ENCODE measurements at regions not wholly inside any gene's neighbourhood (a gene's known extent, or its start where the extent isn't known, plus 50 kb on each side); places are given as distances from the start of the nearest gene placed in this dataset.

DNA sequence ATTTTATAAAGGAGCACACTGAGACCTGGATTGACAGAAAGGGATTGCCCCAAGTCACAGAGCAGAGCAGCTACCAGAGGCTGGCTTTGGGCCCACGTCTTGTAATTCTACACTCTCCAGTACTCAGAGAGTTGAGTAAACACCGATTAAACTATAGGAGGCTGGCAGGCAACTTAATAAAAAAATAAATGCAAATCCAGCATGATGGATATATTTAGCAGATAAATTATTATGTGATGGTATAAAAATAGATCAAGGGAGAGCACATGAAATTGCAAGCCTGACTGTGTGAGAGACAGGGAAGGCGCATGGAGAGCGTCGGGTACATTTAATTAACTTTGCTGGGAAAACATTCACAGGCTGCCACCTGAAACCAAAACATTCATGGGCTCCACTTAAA is 87.7 kb upstream of the CCL2 start:
- POLR2A ChIA-PET, result no interaction called here
- DNase-seq (ENCODE audit: low read depth, low spot score) (no peak), FAIRE-seq (no peak)
- no peak for TF ChIP-seq POLR2A (IDR thresholded peaks at IDR 0.05; ENCODE audit: low read depth, low read length)
- no peak for TF ChIP-seq POLR2AphosphoS5 (IDR thresholded peaks at IDR 0.05; ENCODE audit: insufficient read depth, low read depth, low read length)
- TF ChIP-seq, protein P1, sequence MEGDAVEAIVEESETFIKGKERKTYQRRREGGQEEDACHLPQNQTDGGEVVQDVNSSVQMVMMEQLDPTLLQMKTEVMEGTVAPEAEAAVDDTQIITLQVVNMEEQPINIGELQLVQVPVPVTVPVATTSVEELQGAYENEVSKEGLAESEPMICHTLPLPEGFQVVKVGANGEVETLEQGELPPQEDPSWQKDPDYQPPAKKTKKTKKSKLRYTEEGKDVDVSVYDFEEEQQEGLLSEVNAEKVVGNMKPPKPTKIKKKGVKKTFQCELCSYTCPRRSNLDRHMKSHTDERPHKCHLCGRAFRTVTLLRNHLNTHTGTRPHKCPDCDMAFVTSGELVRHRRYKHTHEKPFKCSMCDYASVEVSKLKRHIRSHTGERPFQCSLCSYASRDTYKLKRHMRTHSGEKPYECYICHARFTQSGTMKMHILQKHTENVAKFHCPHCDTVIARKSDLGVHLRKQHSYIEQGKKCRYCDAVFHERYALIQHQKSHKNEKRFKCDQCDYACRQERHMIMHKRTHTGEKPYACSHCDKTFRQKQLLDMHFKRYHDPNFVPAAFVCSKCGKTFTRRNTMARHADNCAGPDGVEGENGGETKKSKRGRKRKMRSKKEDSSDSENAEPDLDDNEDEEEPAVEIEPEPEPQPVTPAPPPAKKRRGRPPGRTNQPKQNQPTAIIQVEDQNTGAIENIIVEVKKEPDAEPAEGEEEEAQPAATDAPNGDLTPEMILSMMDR (IDR thresholded peaks at IDR 0.05; ENCODE audit: extremely low read depth in 1 of 2, insufficient read depth in 1 of 2, low read depth in 1 of 2, low read length in 2 of 2), result no peak
- TF ChIP-seq FOS (IDR thresholded peaks at IDR 0.05; ENCODE audit: borderline replicate concordance, insufficient read depth, low read length), result no peak
- no peak for TF ChIP-seq EZH2 (IDR thresholded peaks at IDR 0.05; ENCODE audit: borderline replicate concordance, low read depth, low read length, severe bottlenecking)
- no peak for TF ChIP-seq JUN (IDR thresholded peaks at IDR 0.05; ENCODE audit: borderline replicate concordance, insufficient read depth, insufficient read length, low read depth)
- TF ChIP-seq, protein P2, sequence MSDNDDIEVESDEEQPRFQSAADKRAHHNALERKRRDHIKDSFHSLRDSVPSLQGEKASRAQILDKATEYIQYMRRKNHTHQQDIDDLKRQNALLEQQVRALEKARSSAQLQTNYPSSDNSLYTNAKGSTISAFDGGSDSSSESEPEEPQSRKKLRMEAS (IDR thresholded peaks at IDR 0.05; ENCODE audit: insufficient read depth, insufficient read length), result no peak
- no peak for TF ChIP-seq GATA2 (IDR thresholded peaks at IDR 0.05; ENCODE audit: insufficient read depth, insufficient read length, low read depth, low read length)
- no peak for TF ChIP-seq MYC (IDR thresholded peaks at IDR 0.05; ENCODE audit: low read depth, low read length)
- Histone ChIP-seq H4K20me1 (replicated peaks; ENCODE audit: control insufficient read depth, extremely low read depth, insufficient read depth, low read length) (no peaks in the 10 kb centered on the region), H3K4me1 (ENCODE audit: control insufficient read depth, extremely low read depth, insufficient read depth, low read length) (no peaks in the 10 kb centered on the region), H3K27me3 (ENCODE audit: control insufficient read depth in 2 of 2, insufficient read depth in 2 of 2, low read length in 2 of 2) (peaks cover 4 to 15% of the 10 kb centered on the region in 2 experiments), H3K36me3 (ENCODE audit: control insufficient read depth in 2 of 2, extremely low read depth in 1 of 2, insufficient read depth in 2 of 2, low read length in 2 of 2) (no peaks in the 10 kb centered on the region), H2AFZ (ENCODE audit: low read depth, low read length) (no peak overlapping the region), H3K9me1 (replicated peaks; ENCODE audit: control insufficient read depth, extremely low read depth, insufficient read depth, low read length) (no peaks in the 10 kb centered on the region), H3K4me2 (ENCODE audit: insufficient read depth, low read length) (no peak overlapping the region), H3K4me3 (replicated peaks in 1 of 3; ENCODE audit: insufficient read depth in 1 of 3, low read depth in 1 of 3, low read length in 3 of 3) (no peak overlapping the region), H3K27ac (ENCODE audit: insufficient read depth, low read depth, low read length) (no peak overlapping the region), H3K9me3 (replicated peaks; ENCODE audit: control insufficient read depth, insufficient read depth, low read length) (no peaks in the 10 kb centered on the region), H3K79me2 (ENCODE audit: control insufficient read depth, insufficient read depth, low read length) (no peaks in the 10 kb centered on the region), H3K9ac (replicated peaks; ENCODE audit: extremely low read depth, insufficient read depth, low read length) (no peak overlapping the region)
- CTCF ChIA-PET, result interaction anchor here (0.7 to 8.4 kb wide), 3 partner anchors 33 to 195 kb away, joined by 3 to 197 read pairs (median 3); partner anchors contain the start of gene CCL1
- intact Hi-C loops (cut with micrococcal nuclease), result no loop called here
- dilution Hi-C loops (cut with MboI; ENCODE audit: extremely low pct_ligation_motif_present, low sequenced_read_pairs), result no loop called here
- no TSS peak for BruUV-seq (replicated peaks)

Measured in endothelial cell of umbilical vein (primary cell).